Endodermal cell (in vitro differentiated cells): ENCODE measurements at regions not wholly inside any gene's neighbourhood (a gene's known extent, or its start where the extent isn't known, plus 50 kb on each side); places are given as distances from the start of the nearest gene placed in this dataset.

Experiments
- DNase-seq: peaks from one replicate; pipeline ENCODE4 v3.0.0-alpha.2; 2017
- H3K27ac ChIP-seq: 2 replicates; pipeline ENCODE4 v1.5.1; 2013; ENCODE audit warnings: mild to moderate bottlenecking, low read depth, low read length, moderate library complexity
- H3K27me3 ChIP-seq: 2 replicates; pipeline ENCODE4 v1.6.1; 2013; ENCODE audit warnings: mild to moderate bottlenecking, low read length, moderate library complexity; ENCODE audit not compliant: insufficient read depth, control insufficient read depth, poor library complexity, severe bottlenecking
- H3K36me3 ChIP-seq: 2 replicates; pipeline ENCODE4 v1.7.0; 2013; ENCODE audit warnings: mild to moderate bottlenecking, low read length, moderate library complexity; ENCODE audit not compliant: control insufficient read depth, insufficient read depth
- H3K4me1 ChIP-seq: one replicate; pipeline ENCODE4 v1.7.0; 2013; ENCODE audit warnings: low read length; ENCODE audit not compliant: control insufficient read depth, insufficient read depth
- H3K4me3 ChIP-seq: 2 replicates; pipeline ENCODE4 v1.5.1; 2013; ENCODE audit warnings: mild to moderate bottlenecking, low read length, moderate library complexity
- H3K9ac ChIP-seq: 2 replicates; pipeline ENCODE4 v1.6.1; 2013; ENCODE audit warnings: mild to moderate bottlenecking, low read length, moderate library complexity; ENCODE audit not compliant: poor library complexity, severe bottlenecking; ENCODE audit errors: extremely low read depth
- H3K9me3 ChIP-seq: 2 replicates; pipeline ENCODE4 v1.6.1; 2013; ENCODE audit warnings: mild to moderate bottlenecking, low read length, moderate library complexity; ENCODE audit not compliant: control insufficient read depth
- H3K27ac Mint-ChIP-seq: 2 replicates; pipeline ENCODE4 v1.8.0; 2020; ENCODE audit warnings: mixed read lengths
- H3K27me3 Mint-ChIP-seq: 2 replicates; pipeline ENCODE4 v1.8.0; 2021; ENCODE audit warnings: mild to moderate bottlenecking, mixed read lengths; ENCODE audit not compliant: insufficient read depth
- H3K36me3 Mint-ChIP-seq: 2 replicates; pipeline ENCODE4 v1.8.0; 2020; ENCODE audit warnings: low read depth, mixed read lengths
- H3K4me1 Mint-ChIP-seq: 2 replicates; pipeline ENCODE4 v1.8.0; 2020; ENCODE audit warnings: mixed read lengths
- H3K4me3 Mint-ChIP-seq: 2 replicates; pipeline ENCODE4 v1.8.0; 2020; ENCODE audit warnings: mild to moderate bottlenecking, moderate library complexity, mixed read lengths
- H3K9me3 Mint-ChIP-seq: 2 replicates; pipeline ENCODE4 v1.8.0; 2020; ENCODE audit warnings: mild to moderate bottlenecking, mixed read lengths
- CTCF ChIP-seq: fragments of 200-600 bp; sonication (generic); conservative IDR thresholded peaks from 2 replicates; pipeline ENCODE4 v1.5.0; 2021; ENCODE audit warnings: antibody characterized with exemption, mild to moderate bottlenecking
- WGBS, 2 experiments: methylation state at CpG; one replicate each; pipeline versions ENCODE4 v1.1.5 to v1.1.7; 2013; ENCODE audit warnings: missing lambda C conversion rate in 2 of 2, mixed read lengths in 1 of 2; ENCODE audit not compliant: insufficient coverage in 1 of 2, insufficient read length in 1 of 2; 5-methylcytosine and 5-hydroxymethylcytosine counted together

GRCh38 chr13:89752394-89752793 is 1595.1 kb upstream of the MIR17HG start:
- peaks cover 23% of the 10 kb centered on the region for H3K4me1 Mint-ChIP-seq
- no peaks in the 10 kb centered on the region for H3K4me1 ChIP-seq
- H3K27me3 ChIP-seq: no peaks in the 10 kb centered on the region
- no peak overlapping the region for H3K4me3 Mint-ChIP-seq
- H3K4me3 ChIP-seq: no peak overlapping the region
- H3K27me3 Mint-ChIP-seq: no peaks in the 10 kb centered on the region
- H3K9me3 Mint-ChIP-seq: peaks cover 11% of the 10 kb centered on the region
- no peak overlapping the region for H3K27ac Mint-ChIP-seq
- no peak for DNase-seq
- no peak overlapping the region for H3K9ac ChIP-seq
- H3K9me3 ChIP-seq: peaks cover 22% of the 10 kb centered on the region
- no peak for TF ChIP-seq CTCF
- no peaks in the 10 kb centered on the region for H3K36me3 ChIP-seq
- no peak overlapping the region for H3K27ac ChIP-seq
- 100% methylated on average over 1 of the region's 1 CpG; no CpG with 5 or more reads in 1 of the 2 experiments for WGBS, 2 experiments
- peaks cover 1% of the 10 kb centered on the region for H3K36me3 Mint-ChIP-seq

- H3K27me3 ChIP-seq: no peaks in the 10 kb centered on the region
- no peak for TF ChIP-seq CTCF
- Mint-ChIP-seq H3K4me3 (no peak overlapping the region), H3K27me3 (no peaks in the 10 kb centered on the region), H3K4me1 (peaks cover 10% of the 10 kb centered on the region), H3K27ac (no peak overlapping the region), H3K9me3 (peaks cover 11% of the 10 kb centered on the region), H3K36me3 (peaks cover 1% of the 10 kb centered on the region)
- no peak for DNase-seq
- no peak overlapping the region for H3K27ac ChIP-seq
- peaks cover 22% of the 10 kb centered on the region for H3K9me3 ChIP-seq
- no peaks in the 10 kb centered on the region for H3K4me1 ChIP-seq
- no peak overlapping the region for H3K9ac ChIP-seq
- H3K36me3 ChIP-seq: no peaks in the 10 kb centered on the region
- 90% methylated on average over 2 of the region's 2 CpGs; no CpG with 5 or more reads in 1 of the 2 experiments for WGBS, 2 experiments
- H3K4me3 ChIP-seq: peak overlapping the region; percentile 21
These were observed 1591.6 kb upstream of the MIR17HG start for GRCh38 chr13:89755729-89756492.

GRCh38 chr13:89763005-89763404 is 1584.5 kb upstream of the MIR17HG start:
- Mint-ChIP-seq H3K27me3 (no peaks in the 10 kb centered on the region), H3K36me3 (no peaks in the 10 kb centered on the region), H3K27ac (no peak overlapping the region), H3K4me1 (no peaks in the 10 kb centered on the region), H3K4me3 (no peak overlapping the region), H3K9me3 (peaks cover 5% of the 10 kb centered on the region)
- H3K36me3 ChIP-seq: no peaks in the 10 kb centered on the region
- no peak overlapping the region for H3K4me3 ChIP-seq
- DNase-seq: no peak
- no peak overlapping the region for H3K27ac ChIP-seq
- WGBS, 2 experiments: no CpG with 5 or more reads among the region's 1 CpG
- H3K9ac ChIP-seq: no peak overlapping the region
- H3K4me1 ChIP-seq: no peaks in the 10 kb centered on the region
- no peak for TF ChIP-seq CTCF
- H3K9me3 ChIP-seq: no peaks in the 10 kb centered on the region
- H3K27me3 ChIP-seq: no peaks in the 10 kb centered on the region
